Fibroblast of peridontal ligament (primary cell): ENCODE measurements at regions not wholly inside any gene's neighbourhood (a gene's known extent, or its start where the extent isn't known, plus 50 kb on each side); places are given as distances from the start of the nearest gene placed in this dataset.
"Not testable (repeated sequence)": the region's sequence is repeated elsewhere in the genome, so short reads cannot be mapped to it uniquely, and the experiment has no call there.

Source experiments
- DNase-seq: peaks from one replicate; pipeline ENCODE4 v3.0.0-alpha.2; 2010; ENCODE audit errors: extremely low read depth

DNA sequence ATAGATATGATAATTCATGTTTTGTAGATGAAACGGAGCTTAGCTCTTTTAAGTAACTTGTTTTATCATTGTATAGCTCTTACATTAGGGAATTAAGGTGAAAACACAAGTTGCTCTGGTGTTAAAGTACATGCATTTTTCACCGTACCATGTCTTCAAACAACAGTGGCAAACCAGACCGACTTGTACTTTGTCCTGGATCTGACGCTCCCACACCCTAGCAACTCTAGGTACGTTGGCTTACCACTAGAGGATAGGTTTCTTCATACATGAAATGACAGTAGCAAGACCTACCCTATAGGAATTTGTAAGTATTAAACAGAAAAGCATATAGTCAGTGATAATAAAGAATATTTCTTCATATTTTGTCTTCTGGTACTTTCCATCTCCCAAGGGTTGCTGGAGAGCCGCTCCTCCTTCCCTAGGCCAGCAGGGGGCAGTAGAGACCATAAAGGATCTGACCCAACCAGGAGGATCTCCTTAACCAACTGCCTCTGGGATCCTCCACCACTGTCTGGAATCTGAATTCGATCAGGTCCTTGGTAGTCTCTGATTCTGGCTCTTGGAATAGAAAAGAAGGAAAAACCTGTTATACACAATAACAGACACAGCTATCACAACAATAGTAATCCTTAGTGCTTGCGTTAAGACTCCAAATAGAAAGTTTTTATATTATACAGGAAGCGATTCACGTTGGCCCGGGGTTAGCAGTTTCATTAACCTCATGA lies 136.7 kb downstream of the CAVIN4 start:
- peak; percentile 60 for DNase-seq

DNA sequence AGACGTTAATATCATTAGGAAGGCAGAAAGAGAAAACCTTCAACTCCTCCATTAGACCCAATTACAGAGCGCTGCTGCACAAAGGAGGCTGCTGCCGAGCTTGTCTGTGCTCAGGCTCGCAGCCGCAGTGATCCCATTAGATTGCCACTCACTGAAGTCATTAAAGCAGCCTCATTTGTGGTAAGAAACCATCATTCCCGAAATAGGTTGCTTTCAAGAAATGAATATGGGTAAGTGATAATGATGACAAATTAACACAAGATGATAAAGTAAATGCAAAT lies 137.2 kb downstream of the CAVIN4 start:
- DNase-seq, result no peak

GRCh38 chr9:100718717-100719116 lies 140.8 kb downstream of the CAVIN4 start:
- DNase-seq, result no peak

DNA sequence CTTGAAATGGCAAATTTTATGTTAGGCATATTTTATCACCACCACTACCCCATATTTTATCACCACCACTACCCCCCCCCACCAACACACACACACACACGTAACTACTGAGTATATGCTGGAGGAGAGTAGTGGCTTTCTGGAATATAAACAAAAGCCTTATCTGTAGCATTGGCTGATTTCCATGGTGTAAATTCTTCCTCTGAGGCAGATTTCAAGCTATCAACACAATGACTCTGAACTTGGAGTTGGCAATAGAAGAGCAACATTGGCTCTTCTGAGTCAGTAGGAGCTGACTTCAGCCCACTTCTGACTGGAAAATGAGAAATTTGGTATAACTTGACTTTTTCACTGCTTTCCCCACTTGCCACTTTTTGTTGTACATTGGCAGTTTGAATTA lies 143.0 kb downstream of the CAVIN4 start:
- no peak for DNase-seq

DNA sequence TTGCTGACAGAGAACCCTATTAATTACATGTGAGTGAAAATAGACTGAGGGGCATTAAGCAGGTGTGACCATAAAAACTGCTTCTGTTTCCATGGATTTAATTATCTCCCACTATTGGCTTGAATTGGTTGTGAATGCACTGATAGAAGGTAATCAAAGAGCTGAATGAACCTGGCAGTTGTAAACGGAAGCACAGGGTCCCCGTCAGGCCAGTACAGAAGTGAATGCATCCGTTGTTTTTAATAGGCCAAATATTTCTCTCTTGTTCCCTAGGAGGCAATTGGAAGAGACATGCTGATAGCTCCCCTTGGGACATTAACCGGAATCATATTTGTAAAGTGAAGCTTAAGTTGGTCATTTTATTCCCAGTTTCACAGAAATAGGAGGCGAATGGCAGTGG lies 147.0 kb downstream of the CAVIN4 start:
- no peak for DNase-seq

DNA sequence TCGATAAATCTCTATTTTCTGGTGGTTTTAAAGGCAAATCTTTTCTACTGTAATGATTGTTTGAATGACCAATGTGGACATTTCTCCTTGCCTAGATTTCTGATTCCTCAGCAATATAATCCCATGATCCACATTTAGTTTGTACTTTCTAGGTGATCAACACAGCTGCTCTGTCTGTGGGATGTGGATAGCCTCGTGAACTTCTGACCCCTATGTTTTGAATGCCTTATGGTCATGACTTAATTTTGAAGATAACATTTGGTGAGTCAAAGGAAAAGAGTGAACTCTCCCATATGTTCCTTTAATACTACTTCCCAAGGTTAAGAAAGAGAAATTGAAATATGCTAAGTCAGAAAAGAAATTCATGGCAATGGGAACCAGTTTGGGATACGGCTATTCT lies 147.5 kb downstream of the CAVIN4 start:
- no peak for DNase-seq

DNA sequence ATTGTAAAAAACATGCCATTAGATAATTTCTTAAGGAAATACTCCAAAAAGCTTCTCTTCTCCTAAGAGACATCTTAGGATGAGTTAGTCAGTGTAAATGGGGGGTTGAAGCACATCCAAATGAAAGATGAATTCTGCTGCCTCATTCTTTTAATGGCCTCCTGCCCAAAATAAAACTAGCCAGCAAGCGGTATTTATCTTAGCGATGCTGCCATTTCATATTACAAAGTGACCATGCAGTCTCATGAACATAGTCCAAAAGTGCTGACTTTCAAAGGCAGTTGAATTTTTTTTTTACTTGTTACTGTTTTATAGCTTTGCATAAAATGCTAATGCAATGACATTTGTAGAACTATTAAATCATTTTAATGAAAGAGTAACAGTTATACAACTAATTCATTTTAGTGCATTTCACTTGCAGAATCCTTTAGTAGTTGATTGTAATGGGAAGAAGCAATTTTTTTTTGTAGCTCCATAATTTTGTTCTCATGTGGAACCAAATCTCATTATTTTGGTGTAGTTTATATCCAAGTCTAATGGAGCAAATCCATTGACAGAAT lies 151.5 kb downstream of the CAVIN4 start:
- no peak for DNase-seq

- DNase-seq, result no peak
These were observed 152.2 kb downstream of the CAVIN4 start for GRCh38 chr9:100730086-100730485.

GRCh38 chr9:100731038-100731556 lies 153.2 kb downstream of the CAVIN4 start:
- DNase-seq, result no peak

GRCh38 chr9:100731557-100731956 lies 153.7 kb downstream of the CAVIN4 start:
- no peak for DNase-seq

- DNase-seq, result no peak
These were observed 161.3 kb downstream of the CAVIN4 start for GRCh38 chr9:100739208-100739607.

GRCh38 chr9:100739666-100740065 lies 161.8 kb downstream of the CAVIN4 start:
- no peak for DNase-seq

- not testable (repeated sequence) for DNase-seq
These were observed 171.1 kb downstream of the CAVIN4 start for GRCh38 chr9:100748930-100749329.

DNA sequence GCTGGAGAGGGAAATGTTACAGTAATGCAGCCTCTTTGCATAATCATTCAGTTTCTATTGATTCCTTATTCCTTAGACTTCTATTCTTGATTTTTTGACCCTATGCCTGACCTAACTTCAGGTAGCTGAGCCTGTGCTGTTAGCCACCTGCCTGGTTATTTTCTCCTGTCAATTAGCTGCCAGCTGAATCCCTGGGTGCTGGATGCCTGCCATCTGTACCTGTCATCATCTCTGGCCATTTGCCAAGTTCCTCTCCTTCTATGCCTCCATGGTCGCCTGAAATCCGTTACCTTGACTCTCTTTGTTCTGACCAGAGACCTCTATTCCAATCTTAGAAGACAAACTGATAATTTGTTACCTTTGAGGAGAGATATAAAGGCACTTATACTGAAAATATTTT lies 178.3 kb downstream of the CAVIN4 start:
- DNase-seq, result no peak

- no peak for DNase-seq
These were observed 181.3 kb downstream of the CAVIN4 start for GRCh38 chr9:100759215-100759614.

- no peak for DNase-seq
These were observed 183.5 kb downstream of the CAVIN4 start for GRCh38 chr9:100761276-100761802.

GRCh38 chr9:100774326-100774725 lies 196.4 kb downstream of the CAVIN4 start:
- no peak for DNase-seq

GRCh38 chr9:100774962-100775361 lies 197.1 kb downstream of the CAVIN4 start:
- DNase-seq, result no peak

GRCh38 chr9:100775912-100776311 lies 198.0 kb downstream of the CAVIN4 start:
- DNase-seq, result no peak

- DNase-seq, result no peak
These were observed 206.9 kb downstream of the CAVIN4 start for GRCh38 chr9:100784755-100785154.

GRCh38 chr9:100785946-100786345 lies 208.1 kb downstream of the CAVIN4 start:
- no peak for DNase-seq

DNA sequence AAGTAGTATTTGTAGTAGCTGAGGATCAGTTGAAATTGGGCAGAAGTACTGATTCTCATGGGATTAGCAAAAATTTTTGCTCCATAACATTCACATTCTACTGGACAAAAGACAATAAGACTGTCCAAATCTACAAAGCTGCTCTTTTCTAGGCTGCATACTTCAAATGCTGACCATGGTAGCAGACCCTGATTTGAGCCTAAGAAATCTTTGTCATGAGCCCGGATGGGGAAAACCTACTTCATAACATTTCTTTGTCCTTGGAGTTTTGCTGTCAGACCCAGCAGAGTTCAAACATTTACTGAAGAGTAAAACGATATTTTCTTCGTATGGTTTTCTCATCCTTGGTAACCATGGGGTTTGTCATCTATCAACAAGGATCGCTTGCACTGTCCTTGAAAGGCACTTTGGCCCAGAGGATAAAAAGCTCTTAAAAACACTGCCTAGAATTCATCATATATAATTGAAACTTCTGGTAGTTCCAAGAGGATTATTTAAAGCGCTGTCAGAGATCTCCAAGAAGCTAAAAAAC lies 216.9 kb downstream of the CAVIN4 start:
- DNase-seq, result no peak

DNA sequence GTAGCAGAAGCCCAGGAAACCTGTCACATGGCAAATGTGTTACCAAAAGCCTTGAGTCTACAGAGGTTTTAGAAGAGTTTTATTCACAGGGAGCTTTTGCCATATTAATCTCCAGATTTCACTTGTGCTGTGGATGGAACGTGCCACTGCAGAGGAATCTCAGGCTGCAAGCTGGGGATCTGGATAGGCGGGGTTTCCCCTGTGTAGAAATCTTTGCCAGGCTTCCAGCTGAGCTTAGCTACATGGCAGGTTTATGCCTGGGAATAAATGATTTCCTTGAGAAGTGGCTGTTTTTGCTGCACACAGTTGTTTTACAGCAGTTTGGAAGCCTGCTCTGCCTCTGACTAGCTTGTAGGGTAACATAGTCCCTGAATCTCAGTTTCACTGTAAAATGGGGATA lies 224.6 kb upstream of the PLPPR1 start:
- DNase-seq, result no peak
